ENCODE measurements at regions not wholly inside any gene's neighbourhood (a gene's known extent, or its start where the extent isn't known, plus 50 kb on each side); places are given as distances from the start of the nearest gene placed in this dataset.

DNA sequence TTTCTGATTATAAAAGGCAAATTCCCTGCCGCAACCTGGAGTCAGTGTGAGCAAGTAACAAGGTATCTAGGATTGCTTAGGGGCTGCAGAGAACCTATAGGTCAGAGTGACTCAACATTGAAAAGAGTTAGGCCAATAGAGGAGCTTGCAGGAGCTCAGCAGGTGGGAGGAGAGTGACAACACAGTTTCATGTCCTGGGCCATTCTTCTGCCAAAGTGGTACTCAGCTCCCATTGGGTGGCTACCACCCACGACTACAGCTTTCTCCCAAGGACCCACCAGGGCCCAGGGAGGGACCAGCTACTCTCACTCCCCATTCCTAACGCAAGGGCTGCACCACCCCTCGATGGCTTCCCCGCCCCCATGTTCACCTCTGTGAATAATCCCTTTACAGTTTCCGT is 86.7 kb upstream of the SPATA31C2 start:
- DNase-seq, result no peak

DNA sequence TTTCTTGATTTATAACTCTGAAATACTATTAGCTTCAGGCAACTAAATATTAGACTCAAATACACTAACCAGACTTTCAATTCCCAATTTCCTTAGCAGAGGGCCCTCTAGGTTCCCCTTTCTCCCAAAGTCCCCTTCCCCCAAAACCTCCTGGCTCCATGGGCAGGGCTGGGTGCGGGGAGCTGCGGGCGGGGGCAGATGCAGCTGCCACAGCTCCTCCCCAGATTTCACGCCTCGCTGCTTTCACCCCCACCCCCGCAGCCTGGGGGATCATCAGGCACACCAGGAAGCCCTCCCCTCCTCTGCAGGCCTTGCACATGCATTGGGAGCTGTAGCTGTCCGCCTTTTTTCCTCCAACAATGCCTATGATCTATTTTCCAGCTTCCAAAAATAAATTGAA is 82.8 kb upstream of the SPATA31C2 start:
- no peak for DNase-seq

DNA sequence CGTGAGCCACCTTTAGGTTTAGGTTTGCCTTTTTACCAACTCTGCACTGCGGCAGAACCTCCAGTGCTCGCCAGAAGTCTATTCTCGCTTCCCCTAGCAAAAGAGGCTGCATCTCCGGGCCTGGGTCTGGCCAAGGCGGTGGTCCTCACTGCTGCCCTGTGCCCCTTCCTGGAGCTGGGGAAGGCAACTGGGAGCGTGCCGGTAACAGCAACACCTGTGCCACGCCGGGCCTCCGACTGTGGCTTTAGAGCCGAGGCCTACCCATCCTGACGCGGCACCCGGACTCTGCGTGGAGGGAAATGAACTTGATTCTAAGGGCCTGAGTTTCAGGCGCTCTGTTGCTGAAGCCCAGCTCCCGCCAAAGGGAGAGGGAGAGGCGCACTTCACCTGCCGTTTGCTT is 82.4 kb upstream of the SPATA31C2 start:
- no peak for DNase-seq

DNA sequence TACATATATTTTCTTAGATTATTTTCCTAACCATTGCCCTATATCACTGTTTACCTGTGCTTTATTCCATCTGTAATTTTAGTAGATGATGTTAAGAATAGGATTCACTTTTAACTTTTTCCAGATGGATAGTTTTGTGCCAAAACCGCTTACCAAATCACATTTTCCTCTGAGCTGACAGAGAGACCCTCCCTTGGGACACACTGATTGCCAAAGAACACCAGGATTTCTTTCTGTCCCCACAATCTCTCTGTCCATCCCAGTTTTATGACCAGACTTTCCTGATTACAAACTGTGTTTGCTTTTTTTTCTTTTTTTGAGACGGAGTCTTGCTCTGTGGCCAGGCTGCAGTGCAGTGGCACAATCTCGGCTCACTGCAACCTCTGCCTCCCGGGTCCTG is 81.3 kb upstream of the SPATA31C2 start:
- no peak for DNase-seq

DNA sequence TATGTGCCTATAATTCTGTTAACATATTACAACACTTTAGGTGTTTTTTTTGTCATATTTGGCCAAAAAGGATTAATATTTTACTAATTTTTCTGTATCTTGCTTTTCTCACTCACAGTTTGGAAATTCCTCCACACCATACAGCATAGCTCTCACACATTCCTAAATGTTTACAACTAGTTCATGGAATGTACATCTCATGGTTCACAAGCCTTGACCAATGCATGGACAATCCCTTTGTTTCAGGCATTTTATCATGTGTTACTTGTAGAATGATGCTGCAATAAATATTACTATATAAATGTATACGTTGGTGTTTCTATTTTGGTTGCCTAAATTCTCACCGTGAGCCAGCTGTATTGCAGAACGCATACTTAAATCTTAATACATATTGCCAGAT is 80.5 kb upstream of the SPATA31C2 start:
- DNase-seq, result no peak

DNA sequence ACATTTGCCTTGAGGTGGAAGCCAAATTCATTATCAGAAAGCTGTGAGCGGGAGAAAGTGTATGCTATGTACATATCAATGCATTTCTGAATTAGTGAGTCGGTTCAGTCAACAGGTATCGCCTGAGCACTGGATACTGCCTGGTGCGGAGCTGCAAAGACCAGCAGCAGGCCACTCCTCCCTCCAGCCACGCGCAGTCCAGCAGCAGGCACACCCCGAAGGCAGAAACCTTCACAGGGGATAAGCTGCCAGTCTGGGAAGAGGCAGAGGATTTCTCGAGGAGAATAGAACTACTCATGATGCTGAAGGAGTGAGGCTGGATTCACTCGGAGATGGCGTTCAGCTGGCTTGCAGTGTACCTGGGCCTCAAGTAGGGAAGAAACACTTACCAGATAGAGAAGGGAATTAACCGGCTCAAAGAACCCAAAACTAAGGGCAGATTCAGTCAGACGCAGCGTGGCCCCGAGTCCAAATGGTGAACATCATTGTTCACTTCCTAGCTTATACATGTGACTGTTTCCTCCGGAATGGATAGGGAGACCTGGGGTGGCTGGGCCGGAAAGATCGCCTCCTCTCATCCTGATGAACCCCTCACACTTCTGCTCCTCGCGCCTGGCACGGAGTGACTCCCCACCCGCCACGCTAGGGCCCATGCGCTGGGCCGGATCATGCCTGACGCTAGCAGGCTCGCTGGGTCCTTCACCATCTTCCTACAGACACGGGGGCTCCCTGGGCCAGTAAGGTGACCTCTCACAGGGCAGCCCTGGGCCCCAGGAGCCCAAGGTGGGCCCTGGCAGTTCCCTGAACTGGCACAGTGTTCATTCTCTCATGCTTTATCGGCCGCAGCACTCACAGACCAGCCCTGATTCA is 78.1 kb upstream of the SPATA31C2 start:
- no peak for DNase-seq

DNA sequence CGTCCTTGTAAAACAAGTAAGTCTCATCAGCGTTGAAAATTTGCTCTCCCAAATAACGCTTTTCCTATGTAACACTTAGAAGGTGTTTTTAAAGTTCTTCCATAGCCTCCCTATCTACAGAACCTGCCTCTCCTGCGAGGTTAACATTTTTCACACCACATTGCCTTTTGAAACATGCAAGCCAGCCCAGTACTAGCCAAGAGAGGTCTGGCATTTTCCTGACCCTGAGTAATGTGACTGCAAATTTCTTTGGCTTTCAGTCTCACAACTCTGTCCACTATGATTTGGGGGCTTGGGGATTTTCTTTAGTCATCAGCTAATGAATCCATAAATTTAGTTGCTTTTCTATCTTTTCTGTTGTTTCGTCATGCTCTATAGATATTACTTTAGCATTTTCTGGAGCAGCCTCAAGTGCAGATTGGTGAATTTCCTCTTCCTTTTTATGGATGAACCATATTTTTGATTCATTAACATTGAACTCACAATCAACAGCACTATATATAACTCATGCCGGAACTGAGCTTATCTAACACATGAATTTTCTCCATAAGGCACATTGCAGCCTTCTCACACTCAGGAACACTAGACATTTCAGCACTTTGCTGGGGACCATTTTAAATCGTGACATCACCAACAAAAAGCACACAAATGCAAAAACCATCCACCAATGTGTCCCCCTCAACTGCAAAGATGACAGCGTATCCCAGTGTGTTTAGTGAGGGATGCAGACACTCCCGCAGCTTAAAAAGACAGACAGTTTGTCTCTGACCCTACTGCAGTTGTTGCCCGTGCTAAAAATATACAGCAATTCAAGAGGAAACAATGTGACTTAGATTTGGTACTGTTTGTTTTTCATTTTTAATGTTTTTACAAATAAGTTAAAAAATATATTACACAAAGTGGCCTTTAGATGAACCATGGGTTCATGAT is 77.2 kb upstream of the SPATA31C2 start:
- DNase-seq, result no peak

DNA sequence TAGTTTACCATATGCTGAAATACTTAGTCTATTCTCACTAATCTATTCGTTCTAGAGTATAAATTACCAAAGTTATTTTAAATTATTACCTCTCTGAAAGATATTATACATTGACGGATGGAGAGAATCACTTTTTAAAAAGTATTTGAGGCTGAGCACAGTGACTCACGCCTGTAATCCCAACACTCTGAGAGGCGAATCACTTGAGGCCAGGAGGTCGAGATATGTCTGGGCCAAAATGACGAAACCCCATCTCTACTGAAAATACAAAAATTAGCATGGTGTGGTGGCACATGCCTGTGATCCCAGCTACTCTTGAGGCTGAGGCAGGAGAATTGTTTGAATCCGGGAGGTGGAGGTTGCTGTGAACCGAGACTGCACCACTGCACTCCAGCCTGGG is 64.0 kb upstream of the SPATA31C2 start:
- DNase-seq, result no peak

DNA sequence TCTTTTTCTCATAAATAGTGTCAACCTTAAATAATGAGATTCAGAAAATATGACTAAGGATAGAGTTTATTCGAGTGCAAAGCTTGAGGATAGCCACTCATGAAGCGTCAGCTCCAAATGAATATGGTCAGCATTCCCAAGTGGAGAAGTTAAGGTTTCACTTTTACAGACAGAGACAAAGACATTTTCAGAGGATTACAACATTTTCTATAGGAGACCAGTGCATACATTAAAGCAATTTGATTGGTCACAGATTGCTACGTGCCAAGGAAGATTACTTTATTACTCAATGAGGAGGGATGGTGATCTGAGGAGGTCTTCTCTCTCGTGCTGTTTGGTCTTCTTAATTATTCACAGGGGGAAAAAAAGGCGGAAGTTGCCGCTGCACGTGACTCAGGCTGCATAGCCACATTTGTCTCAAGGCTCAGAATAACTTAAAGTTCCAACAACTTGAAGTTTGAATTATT is 60.1 kb upstream of the SPATA31C2 start:
- no peak for DNase-seq

DNA sequence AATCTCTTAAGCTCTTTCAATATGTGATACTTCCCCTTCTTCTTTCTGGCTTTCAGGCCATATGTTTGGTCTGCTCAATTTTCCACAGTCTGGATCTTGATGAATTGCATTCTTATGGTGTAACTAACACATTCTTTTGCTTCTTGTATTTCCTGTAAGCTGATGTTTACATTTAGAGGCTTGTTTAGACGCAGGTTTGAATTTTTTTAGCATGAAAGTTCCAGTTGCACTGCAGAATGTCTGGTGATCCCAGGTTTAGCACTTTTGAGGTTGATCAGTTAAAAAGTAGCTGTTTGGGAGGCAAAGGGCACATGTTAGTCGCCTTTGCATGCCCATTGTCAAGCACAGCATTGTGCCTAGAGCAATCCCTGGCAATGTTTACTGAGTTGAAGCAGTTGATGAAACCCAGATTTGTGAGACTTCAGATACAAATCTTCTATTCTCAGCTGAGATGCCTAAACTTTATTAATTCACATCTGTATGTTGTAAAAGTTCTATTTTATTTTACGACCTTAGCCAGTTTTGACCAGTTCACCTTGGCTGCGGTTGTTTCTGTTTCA is 59.6 kb upstream of the SPATA31C2 start:
- no peak for DNase-seq

DNA sequence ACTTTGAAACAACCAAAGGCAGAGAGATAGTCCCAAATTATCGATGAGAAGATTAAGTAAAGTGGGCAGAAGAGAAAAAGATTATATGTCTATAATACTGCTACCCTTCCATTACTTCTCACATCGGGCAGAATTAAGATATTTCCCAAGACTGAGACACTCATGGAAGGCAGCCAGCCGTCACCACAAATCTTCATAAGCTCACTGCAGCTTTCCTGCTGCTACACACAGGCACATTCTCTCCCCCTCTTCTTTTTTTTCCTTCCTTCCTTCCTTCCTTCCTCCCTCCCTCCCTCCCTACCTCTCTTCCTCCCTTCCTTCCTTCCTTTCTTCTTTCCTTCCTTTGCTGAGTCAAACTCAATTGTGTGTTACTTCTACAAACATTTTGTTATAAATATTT is 58.7 kb upstream of the SPATA31C2 start:
- no peak for DNase-seq

DNA sequence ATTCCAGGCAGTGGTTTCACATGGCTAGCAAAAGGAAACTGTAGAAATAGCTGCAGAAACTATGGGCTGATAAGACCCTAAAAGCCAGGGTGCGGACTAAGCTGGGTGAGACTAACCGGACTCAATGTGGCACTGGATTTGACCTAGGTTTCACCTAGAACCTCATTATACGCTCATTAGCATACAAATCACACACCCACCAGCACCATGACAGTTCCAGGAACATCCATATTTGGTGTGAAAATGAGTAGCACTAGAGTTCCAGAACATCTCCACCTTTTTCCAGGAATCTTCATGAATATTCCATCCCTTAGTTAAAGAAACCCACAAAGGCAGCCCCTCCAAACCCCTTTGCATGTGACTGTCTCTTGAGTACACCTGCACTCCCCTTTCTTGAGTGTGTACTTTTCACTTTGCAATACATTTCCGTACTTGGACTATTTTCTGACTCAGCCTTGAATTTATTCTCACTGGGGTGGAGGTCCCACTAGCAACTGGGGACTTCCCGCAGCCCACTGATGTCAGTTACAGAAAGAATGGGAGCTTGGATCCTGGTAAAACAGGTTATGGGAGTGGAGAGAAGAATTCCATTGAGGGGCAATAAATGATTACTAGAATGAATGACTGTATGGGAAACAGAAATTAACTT is 58.0 kb upstream of the SPATA31C2 start:
- no peak for DNase-seq

DNA sequence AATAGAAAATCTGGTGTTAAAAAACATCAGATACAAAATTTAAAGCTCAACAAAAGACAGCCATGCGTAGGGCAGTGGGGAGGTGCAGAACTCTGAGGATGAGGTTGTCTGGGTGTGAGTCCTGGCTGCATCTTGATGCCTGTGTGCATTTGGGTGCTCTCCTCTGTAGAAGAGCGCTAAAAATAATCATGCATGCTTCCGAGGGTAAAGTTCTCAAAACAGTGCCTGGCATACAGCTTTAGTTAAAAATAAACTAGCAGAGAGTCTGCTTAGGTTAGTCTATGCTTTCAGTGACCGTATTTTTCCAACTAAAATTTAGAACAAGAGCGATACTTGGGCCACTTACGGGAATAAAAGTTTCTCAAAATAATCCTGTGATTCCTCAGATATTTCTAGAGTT is 55.5 kb upstream of the SPATA31C2 start:
- no peak for DNase-seq

DNA sequence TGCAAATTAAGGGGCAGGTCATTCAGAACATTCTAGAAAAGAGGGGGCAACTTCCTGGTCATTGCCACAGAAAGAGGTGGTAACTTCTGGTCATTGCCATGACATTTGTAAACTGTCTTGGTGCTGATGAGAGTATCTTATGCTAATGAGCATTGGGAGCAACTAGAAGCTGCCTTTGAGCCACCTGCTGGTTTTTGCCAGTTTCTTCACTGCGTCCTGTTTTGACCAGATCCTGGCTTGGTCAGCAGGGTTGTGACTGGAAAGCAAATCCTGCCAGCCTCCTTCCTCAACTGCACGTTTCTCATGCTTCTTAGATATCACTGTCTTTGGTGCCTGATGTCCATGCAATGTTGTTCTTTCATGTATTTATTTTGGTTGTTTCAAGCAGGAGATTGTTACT is 53.2 kb upstream of the SPATA31C2 start:
- DNase-seq, result no peak

DNA sequence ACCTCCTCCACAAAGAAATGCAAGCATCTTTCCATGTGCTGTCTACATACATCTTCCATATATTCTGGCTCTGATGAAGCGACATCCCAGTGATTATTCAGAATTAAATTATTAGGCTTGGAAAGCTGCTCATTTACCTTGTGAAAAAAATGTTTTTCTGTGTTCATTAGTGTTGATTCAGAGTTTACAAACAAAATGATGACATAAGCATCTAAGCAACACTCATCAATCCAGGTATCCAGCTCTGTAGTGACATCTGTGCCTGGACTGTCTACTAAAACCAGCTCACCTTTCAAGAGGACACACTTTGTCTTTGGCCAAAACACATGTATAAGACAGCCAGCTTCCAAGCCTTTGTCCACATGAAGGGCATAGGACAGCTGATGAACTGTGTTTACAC is 51.1 kb upstream of the SPATA31C2 start:
- DNase-seq, result no peak

All from activated CD8-positive, alpha-beta memory T cell treated with anti-CD3 and anti-CD28 coated beads, Interleukin-2, amount 50 U/mL, for 4 hours (primary cell).